Transverse colon (tissue), 3 donors: ENCODE measurements at regions not wholly inside any gene's neighbourhood (a gene's known extent, or its start where the extent isn't known, plus 50 kb on each side); places are given as distances from the start of the nearest gene placed in this dataset.

Experiments
- EP300 ChIP-seq: sonication (generic); formaldehyde crosslinking; IDR thresholded peaks from one replicate; pipeline ENCODE4 v1.6.1; 2017; ENCODE audit warnings: antibody characterized with exemption, low read depth
- POLR2A ChIP-seq: fragments of 450-650 bp; IDR thresholded peaks from one replicate; pipeline ENCODE4 v1.6.1; 2016; ENCODE audit warnings: antibody characterized with exemption, mild to moderate bottlenecking, moderate library complexity
- POLR2AphosphoS5 ChIP-seq, 3 donors: sonication (generic); formaldehyde crosslinking; IDR thresholded peaks; one replicate each; pipeline ENCODE4 v1.6.1; 2016; ENCODE audit warnings: antibody characterized with exemption in 3 of 3

GRCh38 chr2:81238462-81238861 lies 933.9 kb upstream of the LRRTM1 start:
- TF ChIP-seq EP300 (no peak), POLR2AphosphoS5 (IDR thresholded peaks at IDR 0.05) (no peak), POLR2A (no peak)
